Fibroblast of the aortic adventitia (primary cell): ENCODE measurements at regions not wholly inside any gene's neighbourhood (a gene's known extent, or its start where the extent isn't known, plus 50 kb on each side); places are given as distances from the start of the nearest gene placed in this dataset.
A peak's percentile ranks its signal among the peaks of the same experiment; 100 is the strongest.

ENCODE experiments used
- DNase-seq: peaks from one replicate; pipeline ENCODE4 v3.0.0-alpha.2; 2010; ENCODE audit warnings: low read depth
- H3K4me3 ChIP-seq: 2 replicates; pipeline ENCODE4 v1.5.1; 2011; ENCODE audit warnings: low read depth, mild to moderate bottlenecking, control low read depth, low read length, moderate library complexity
- CTCF ChIP-seq: IDR thresholded peaks from 2 replicates; pipeline ENCODE4 v1.5.1; 2011; ENCODE audit warnings: mild to moderate bottlenecking, low read length, control low read depth, inconsistent platforms; ENCODE audit not compliant: insufficient read depth

- no peak overlapping the region for H3K4me3 ChIP-seq
- no peak for DNase-seq
- TF ChIP-seq CTCF, result no peak
Measured at GRCh38 chr7:19235680-19236079, 90.5 kb upstream of the FERD3L start.

- TF ChIP-seq CTCF, result no peak
- DNase-seq, result no peak
- H3K4me3 ChIP-seq, result no peak overlapping the region
Measured at GRCh38 chr7:19224951-19225350, 79.7 kb upstream of the FERD3L start.

GRCh38 chr7:19215412-19215811 lies 70.2 kb upstream of the FERD3L start:
- TF ChIP-seq CTCF, result no peak
- no peak overlapping the region for H3K4me3 ChIP-seq
- DNase-seq, result peak; percentile 76

- H3K4me3 ChIP-seq, result no peak overlapping the region
- no peak for TF ChIP-seq CTCF
- no peak for DNase-seq
Measured at GRCh38 chr7:19213746-19214145, 68.5 kb upstream of the FERD3L start.

GRCh38 chr7:19210893-19211413 lies 65.7 kb upstream of the FERD3L start:
- no peak for DNase-seq
- no peak for TF ChIP-seq CTCF
- H3K4me3 ChIP-seq, result no peak overlapping the region

GRCh38 chr7:19209166-19209696 lies 64.0 kb upstream of the FERD3L start:
- no peak overlapping the region for H3K4me3 ChIP-seq
- no peak for TF ChIP-seq CTCF
- DNase-seq, result no peak

GRCh38 chr7:19206721-19207120 lies 61.5 kb upstream of the FERD3L start:
- no peak for DNase-seq
- no peak for TF ChIP-seq CTCF
- H3K4me3 ChIP-seq, result no peak overlapping the region
